ENCODE measurements at regions not wholly inside any gene's neighbourhood (a gene's known extent, or its start where the extent isn't known, plus 50 kb on each side); places are given as distances from the start of the nearest gene placed in this dataset.
A peak's percentile ranks its signal among the peaks of the same experiment; 100 is the strongest.
"Not testable (repeated sequence)": the region's sequence is repeated elsewhere in the genome, so short reads cannot be mapped to it uniquely, and the experiment has no call there.

DNA sequence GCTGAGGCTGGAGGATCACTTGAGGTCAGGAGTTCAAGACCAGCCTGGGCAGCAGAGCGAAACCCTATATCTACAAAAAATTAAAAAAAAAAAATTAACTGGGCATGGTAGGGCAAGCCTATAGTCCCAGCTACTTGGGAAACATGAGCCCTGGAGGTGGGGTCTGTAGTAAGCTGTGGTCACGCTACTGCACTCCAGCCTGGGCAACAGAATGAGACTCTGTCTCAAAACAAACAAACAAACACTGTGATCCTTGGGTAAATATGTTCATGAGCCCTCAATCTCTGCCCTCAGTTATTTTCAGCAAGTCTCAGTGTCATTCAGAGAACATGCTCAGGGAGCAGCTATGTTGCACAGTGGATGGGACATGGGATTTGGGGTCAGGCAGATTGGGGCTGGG lies 76.2 kb downstream of the PTTG1 start:
- WGBS, 5 donors = 83 to 95% (median 87%) methylated on average over 2 of the region's 2 CpGs
- TF ChIP-seq POLR2A (IDR thresholded peaks at IDR 0.05) (no peak), POLR2AphosphoS5 (IDR thresholded peaks at IDR 0.05) (no peak), EP300 (IDR thresholded peaks at IDR 0.05) (no peak)
- TF ChIP-seq, protein P1, sequence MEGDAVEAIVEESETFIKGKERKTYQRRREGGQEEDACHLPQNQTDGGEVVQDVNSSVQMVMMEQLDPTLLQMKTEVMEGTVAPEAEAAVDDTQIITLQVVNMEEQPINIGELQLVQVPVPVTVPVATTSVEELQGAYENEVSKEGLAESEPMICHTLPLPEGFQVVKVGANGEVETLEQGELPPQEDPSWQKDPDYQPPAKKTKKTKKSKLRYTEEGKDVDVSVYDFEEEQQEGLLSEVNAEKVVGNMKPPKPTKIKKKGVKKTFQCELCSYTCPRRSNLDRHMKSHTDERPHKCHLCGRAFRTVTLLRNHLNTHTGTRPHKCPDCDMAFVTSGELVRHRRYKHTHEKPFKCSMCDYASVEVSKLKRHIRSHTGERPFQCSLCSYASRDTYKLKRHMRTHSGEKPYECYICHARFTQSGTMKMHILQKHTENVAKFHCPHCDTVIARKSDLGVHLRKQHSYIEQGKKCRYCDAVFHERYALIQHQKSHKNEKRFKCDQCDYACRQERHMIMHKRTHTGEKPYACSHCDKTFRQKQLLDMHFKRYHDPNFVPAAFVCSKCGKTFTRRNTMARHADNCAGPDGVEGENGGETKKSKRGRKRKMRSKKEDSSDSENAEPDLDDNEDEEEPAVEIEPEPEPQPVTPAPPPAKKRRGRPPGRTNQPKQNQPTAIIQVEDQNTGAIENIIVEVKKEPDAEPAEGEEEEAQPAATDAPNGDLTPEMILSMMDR (IDR thresholded peaks at IDR 0.05) = no peak
- no peaks in the 10 kb centered on the region for H3K36me3 ChIP-seq
- H3K9me3 ChIP-seq = no peaks in the 10 kb centered on the region
- no peaks in the 10 kb centered on the region for H3K4me1 ChIP-seq
- no peak overlapping the region for H3K27ac ChIP-seq
- no peak for DNase-seq
- peaks cover 0 to 9% (median 0%) of the 10 kb centered on the region in 3 donors for H3K27me3 ChIP-seq
- intact Hi-C loops (cut with DNase I; ENCODE audit: low total_unique reads) = no loop called here
- no peak overlapping the region for H3K4me3 ChIP-seq

DNA sequence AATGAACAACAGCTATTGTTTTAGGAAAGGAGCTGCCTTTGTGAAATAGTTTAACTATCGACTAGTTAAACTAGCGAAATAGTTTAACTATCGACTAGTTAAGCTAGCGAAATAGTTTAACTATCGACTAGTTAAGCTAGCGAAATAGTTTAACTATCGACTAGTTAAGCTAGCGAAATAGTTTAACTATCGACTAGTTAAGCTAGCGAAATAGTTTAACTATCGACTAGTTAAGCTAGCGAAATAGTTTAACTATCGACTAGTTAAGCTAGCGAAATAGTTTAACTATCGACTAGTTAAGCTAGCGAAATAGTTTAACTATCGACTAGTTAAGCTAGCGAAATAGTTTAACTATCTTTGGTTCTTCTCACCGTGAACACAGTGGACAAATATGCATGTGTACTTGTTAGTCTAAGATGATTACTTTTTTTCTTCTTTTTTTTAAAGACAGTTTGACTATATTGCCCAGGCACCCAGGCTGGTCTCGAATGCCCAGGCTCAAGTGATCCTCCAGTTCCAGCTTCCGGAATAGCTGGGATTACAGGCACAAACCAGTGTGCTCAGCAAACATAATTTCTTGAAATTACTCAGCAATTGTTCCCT lies 76.9 kb downstream of the PTTG1 start:
- H3K4me3 ChIP-seq; intact Hi-C loops (cut with DNase I; ENCODE audit: low total_unique reads); H3K27ac ChIP-seq: not testable (repeated sequence)

DNA sequence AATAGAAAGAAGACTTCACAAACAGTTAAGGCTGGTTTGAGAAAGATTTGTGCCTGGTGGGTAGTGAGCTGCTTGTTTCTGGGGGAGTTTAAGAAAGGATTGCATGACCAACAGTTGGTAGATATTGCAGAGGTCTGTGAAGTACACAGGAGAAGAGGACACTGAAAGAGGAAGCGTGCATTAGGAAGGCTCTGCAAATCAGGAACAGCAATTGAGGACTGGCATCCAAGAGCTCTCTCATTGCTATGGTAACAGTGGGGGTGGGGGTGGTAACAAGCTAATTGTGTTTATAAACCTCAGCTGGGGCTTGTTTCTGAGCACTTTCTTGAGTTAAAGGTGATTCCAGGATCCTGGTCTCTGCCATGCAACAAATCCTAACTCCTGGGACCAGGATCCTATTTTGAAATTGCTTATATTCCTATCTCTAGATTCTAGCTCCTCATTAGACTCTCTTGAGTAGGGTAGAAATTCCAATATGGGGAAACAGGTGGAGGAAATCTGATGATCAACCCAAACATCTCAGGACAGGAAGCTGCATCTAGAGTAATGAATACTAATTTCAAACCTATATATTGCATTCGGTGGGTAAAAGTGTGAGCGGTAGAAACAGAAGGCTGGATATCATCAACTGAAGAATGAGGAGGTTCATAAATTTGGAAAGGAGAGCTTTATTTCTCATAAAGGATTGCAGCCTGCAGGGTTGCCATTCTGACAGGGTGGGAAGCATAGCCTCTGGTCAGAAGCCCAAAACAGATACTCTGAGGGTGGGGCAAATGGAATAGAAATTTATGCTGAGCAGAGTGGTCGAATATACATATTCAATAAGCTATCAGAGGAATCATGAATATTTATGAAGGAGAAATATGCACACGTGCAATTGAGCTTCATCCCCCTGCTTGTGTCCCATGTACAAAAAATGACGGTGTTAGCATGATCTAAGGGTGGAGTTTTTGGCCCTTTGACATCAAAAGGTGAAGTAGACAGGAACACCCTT lies 79.4 kb downstream of the PTTG1 start:
- no peaks in the 10 kb centered on the region for H3K9me3 ChIP-seq
- no peak overlapping the region for H3K27ac ChIP-seq
- H3K27me3 ChIP-seq = peaks cover 0 to 7% (median 0%) of the 10 kb centered on the region in 3 donors
- intact Hi-C loops (cut with DNase I; ENCODE audit: low total_unique reads) = no loop called here
- no peak overlapping the region for H3K4me3 ChIP-seq
- peak in 1 of 2 donors; percentile 27 for DNase-seq
- TF ChIP-seq POLR2AphosphoS5 (IDR thresholded peaks at IDR 0.05) (no peak), EP300 (IDR thresholded peaks at IDR 0.05) (no peak), POLR2A (IDR thresholded peaks at IDR 0.05) (no peak)
- TF ChIP-seq, protein P1 (IDR thresholded peaks at IDR 0.05) = no peak
- no peaks in the 10 kb centered on the region for H3K36me3 ChIP-seq
- WGBS, 5 donors = 66 to 84% (median 71%) methylated on average over 6 of the region's 6 CpGs
- H3K4me1 ChIP-seq = peaks cover 0 to 2% (median 0%) of the 10 kb centered on the region in 4 donors

More for the DNA sequence above, 76.9 kb downstream of the PTTG1 start:
- H3K27me3 ChIP-seq, H3K36me3 ChIP-seq, H3K4me1 ChIP-seq, H3K9me3 ChIP-seq, DNase-seq: not testable (repeated sequence)
- 89 to 96% (median 94%) methylated on average over 14 to 19 of the region's 21 CpGs for WGBS, 5 donors

DNA sequence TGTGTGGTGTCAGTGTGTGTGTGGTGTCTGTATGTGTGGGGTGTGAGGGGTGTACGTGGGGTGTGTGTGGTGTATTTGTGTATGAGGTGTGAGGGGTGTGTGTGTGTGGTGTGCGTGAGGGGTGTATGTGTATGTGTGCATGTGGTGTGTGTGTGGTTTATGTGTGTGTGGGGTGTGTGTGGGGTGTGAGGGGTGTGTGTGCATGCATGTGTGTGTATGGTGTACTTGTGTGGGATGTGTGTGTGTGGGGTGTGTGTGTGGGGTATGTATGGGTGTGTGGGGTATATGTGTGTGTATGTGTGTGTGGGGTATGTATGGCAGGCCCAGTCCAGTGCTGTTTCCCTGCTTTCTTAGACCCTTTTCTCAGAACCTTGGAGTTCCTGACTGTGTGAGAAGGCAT lies 83.3 kb downstream of the PTTG1 start:
- H3K4me3 ChIP-seq = no peak overlapping the region
- no peak for TF ChIP-seq POLR2A (IDR thresholded peaks at IDR 0.05)
- TF ChIP-seq POLR2AphosphoS5 (IDR thresholded peaks at IDR 0.05) = no peak
- 46 to 88% (median 50%) methylated on average over 2 of the region's 2 CpGs for WGBS, 5 donors
- no peaks in the 10 kb centered on the region for H3K36me3 ChIP-seq
- H3K9me3 ChIP-seq = no peaks in the 10 kb centered on the region
- H3K4me1 ChIP-seq = peaks cover 0 to 22% (median 4%) of the 10 kb centered on the region in 4 donors
- intact Hi-C loops (cut with DNase I; ENCODE audit: low total_unique reads) = no loop called here
- H3K27ac ChIP-seq = no peak overlapping the region
- no peaks in the 10 kb centered on the region for H3K27me3 ChIP-seq
- DNase-seq = no peak
